ENCODE measurements at regions not wholly inside any gene's neighbourhood (a gene's known extent, or its start where the extent isn't known, plus 50 kb on each side); places are given as distances from the start of the nearest gene placed in this dataset.

DNA sequence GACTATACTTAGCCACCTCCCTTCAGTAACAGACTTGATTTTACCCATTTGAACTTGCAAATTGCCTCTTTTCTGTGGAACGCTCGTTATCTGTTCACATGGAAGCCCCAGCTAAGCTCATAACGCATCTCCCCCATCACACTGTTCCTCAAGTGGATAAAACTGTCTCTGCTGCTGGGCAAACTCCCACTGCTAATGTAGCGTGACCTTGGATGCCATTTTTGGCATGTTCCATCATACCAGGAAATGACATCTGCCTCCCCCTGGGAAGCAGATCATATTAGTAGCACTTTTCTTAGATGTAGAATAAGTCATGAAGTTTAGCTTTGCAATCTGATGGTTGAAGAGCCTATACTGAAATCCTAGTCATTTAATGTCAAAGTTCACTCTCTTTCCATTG, 528.7 kb upstream of the PLXNA2 start:
- Mint-ChIP-seq H3K27ac (ENCODE audit: unreplicated experiment) (no peak overlapping the region), H3K36me3 (ENCODE audit: insufficient read depth, unreplicated experiment) (no peaks in the 10 kb centered on the region), H3K27me3 (ENCODE audit: insufficient read depth, unreplicated experiment) (peaks cover 16% of the 10 kb centered on the region), H3K4me3 (ENCODE audit: unreplicated experiment) (no peak overlapping the region), H3K9me3 (ENCODE audit: unreplicated experiment) (no peaks in the 10 kb centered on the region), H3K4me1 (ENCODE audit: low read depth, unreplicated experiment) (no peaks in the 10 kb centered on the region)
- Histone ChIP-seq H3K27me3 (replicated peaks; ENCODE audit: control insufficient read depth, insufficient read depth, low read length) (no peaks in the 10 kb centered on the region), H3K4me3 (ENCODE audit: low read depth, low read length) (no peak overlapping the region), H3K9me3 (no peaks in the 10 kb centered on the region), H3K4me1 (no peaks in the 10 kb centered on the region), H3K36me3 (ENCODE audit: control insufficient read depth, insufficient read depth, low read length) (no peaks in the 10 kb centered on the region)
- ChIA-PET POLR2A (no interaction called here), CTCF (no interaction called here)
- no peak for DNase-seq
- intact Hi-C loops (cut with micrococcal nuclease; ENCODE audit: unreplicated experiment), result no loop called here
- TF ChIP-seq, protein P1, sequence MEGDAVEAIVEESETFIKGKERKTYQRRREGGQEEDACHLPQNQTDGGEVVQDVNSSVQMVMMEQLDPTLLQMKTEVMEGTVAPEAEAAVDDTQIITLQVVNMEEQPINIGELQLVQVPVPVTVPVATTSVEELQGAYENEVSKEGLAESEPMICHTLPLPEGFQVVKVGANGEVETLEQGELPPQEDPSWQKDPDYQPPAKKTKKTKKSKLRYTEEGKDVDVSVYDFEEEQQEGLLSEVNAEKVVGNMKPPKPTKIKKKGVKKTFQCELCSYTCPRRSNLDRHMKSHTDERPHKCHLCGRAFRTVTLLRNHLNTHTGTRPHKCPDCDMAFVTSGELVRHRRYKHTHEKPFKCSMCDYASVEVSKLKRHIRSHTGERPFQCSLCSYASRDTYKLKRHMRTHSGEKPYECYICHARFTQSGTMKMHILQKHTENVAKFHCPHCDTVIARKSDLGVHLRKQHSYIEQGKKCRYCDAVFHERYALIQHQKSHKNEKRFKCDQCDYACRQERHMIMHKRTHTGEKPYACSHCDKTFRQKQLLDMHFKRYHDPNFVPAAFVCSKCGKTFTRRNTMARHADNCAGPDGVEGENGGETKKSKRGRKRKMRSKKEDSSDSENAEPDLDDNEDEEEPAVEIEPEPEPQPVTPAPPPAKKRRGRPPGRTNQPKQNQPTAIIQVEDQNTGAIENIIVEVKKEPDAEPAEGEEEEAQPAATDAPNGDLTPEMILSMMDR (IDR thresholded peaks at IDR 0.05; ENCODE audit: insufficient read depth in 1 of 2, low read depth in 1 of 2, low read length in 1 of 2, severe bottlenecking in 1 of 2, unreplicated experiment in 1 of 2), result no peak
- BruUV-seq (replicated peaks), result no TSS peak

DNA sequence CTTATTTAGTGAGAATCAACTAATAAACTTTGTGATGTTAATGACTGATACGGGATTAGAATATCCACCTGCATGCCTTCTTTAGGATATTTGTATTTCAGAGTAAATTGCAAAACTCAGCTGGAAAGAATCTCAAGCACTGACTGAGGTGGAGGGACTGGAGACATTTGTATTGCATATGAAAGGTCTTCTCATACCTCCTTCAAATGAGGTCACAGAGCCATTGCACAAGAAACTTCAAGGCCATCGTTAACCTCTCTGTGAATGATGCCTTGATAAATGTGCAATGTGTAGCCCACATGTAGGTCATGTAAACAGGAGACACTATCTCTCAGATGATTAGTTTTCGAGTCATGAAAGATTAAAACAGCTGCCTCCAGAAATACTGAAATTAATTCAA, 531.7 kb upstream of the PLXNA2 start:
- Mint-ChIP-seq H3K9me3 (ENCODE audit: unreplicated experiment) (no peaks in the 10 kb centered on the region), H3K36me3 (ENCODE audit: insufficient read depth, unreplicated experiment) (no peaks in the 10 kb centered on the region), H3K27ac (ENCODE audit: unreplicated experiment) (no peak overlapping the region), H3K27me3 (ENCODE audit: insufficient read depth, unreplicated experiment) (peaks cover 21% of the 10 kb centered on the region), H3K4me1 (ENCODE audit: low read depth, unreplicated experiment) (no peaks in the 10 kb centered on the region), H3K4me3 (ENCODE audit: unreplicated experiment) (no peak overlapping the region)
- no peaks in the 10 kb centered on the region for H3K4me1 ChIP-seq
- H3K4me3 ChIP-seq (ENCODE audit: low read depth, low read length), result no peak overlapping the region
- ChIA-PET CTCF (no interaction called here), POLR2A (no interaction called here)
- BruUV-seq (replicated peaks), result no TSS peak
- intact Hi-C loops (cut with micrococcal nuclease; ENCODE audit: unreplicated experiment), result no loop called here
- no peak for DNase-seq
- TF ChIP-seq, protein P1 (IDR thresholded peaks at IDR 0.05; ENCODE audit: insufficient read depth in 1 of 2, low read depth in 1 of 2, low read length in 1 of 2, severe bottlenecking in 1 of 2, unreplicated experiment in 1 of 2), result no peak
- no peaks in the 10 kb centered on the region for H3K27me3 ChIP-seq (replicated peaks; ENCODE audit: control insufficient read depth, insufficient read depth, low read length)
- no peaks in the 10 kb centered on the region for H3K36me3 ChIP-seq (ENCODE audit: control insufficient read depth, insufficient read depth, low read length)
- no peaks in the 10 kb centered on the region for H3K9me3 ChIP-seq

DNA sequence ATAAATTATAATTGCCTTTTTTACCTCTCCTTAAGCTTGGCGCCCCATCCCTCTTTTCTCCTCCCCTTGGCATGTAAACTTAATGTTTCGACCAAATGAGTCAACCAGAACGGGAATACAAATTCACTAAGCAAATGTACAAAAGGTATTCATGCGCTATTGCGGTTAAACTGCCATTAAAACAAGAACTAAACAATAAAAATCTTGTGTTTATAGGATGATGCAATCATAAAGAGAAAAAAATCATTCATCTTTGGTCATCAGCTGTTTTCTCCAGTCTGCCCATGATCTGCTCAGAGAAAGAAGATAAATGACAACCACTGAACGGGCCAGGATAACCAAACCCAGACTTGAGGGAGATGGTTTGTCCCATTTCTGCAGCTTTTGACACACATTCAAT, 534.2 kb upstream of the PLXNA2 start:
- TF ChIP-seq, protein P1 (IDR thresholded peaks at IDR 0.05; ENCODE audit: insufficient read depth in 1 of 2, low read depth in 1 of 2, low read length in 1 of 2, severe bottlenecking in 1 of 2, unreplicated experiment in 1 of 2), result no peak
- BruUV-seq (replicated peaks), result no TSS peak
- H3K4me3 ChIP-seq (ENCODE audit: low read depth, low read length), result no peak overlapping the region
- no peak overlapping the region for H3K27ac Mint-ChIP-seq (ENCODE audit: unreplicated experiment)
- no peaks in the 10 kb centered on the region for H3K36me3 ChIP-seq (ENCODE audit: control insufficient read depth, insufficient read depth, low read length)
- CTCF ChIA-PET, result no interaction called here
- no peaks in the 10 kb centered on the region for H3K9me3 Mint-ChIP-seq (ENCODE audit: unreplicated experiment)
- no peaks in the 10 kb centered on the region for H3K36me3 Mint-ChIP-seq (ENCODE audit: insufficient read depth, unreplicated experiment)
- no peak for DNase-seq
- no peaks in the 10 kb centered on the region for H3K27me3 ChIP-seq (replicated peaks; ENCODE audit: control insufficient read depth, insufficient read depth, low read length)
- no peaks in the 10 kb centered on the region for H3K4me1 ChIP-seq
- no peak overlapping the region for H3K4me3 Mint-ChIP-seq (ENCODE audit: unreplicated experiment)
- peaks cover 18% of the 10 kb centered on the region for H3K27me3 Mint-ChIP-seq (ENCODE audit: insufficient read depth, unreplicated experiment)
- no peaks in the 10 kb centered on the region for H3K9me3 ChIP-seq
- POLR2A ChIA-PET, result no interaction called here
- intact Hi-C loops (cut with micrococcal nuclease; ENCODE audit: unreplicated experiment), result no loop called here
- no peaks in the 10 kb centered on the region for H3K4me1 Mint-ChIP-seq (ENCODE audit: low read depth, unreplicated experiment)

Measured in Caco-2 (cell line).